ENCODE measurements at regions not wholly inside any gene's neighbourhood (a gene's known extent, or its start where the extent isn't known, plus 50 kb on each side); places are given as distances from the start of the nearest gene placed in this dataset.

- no peak for TF ChIP-seq CTCF (IDR thresholded peaks at IDR 0.05)
- no peak for TF ChIP-seq POLR2A (IDR thresholded peaks at IDR 0.05)
Measured at GRCh38 chr3:24829011-24829581, 334.4 kb upstream of the THRB start.
